Esophagus squamous epithelium (tissue), 5 donors: ENCODE measurements at regions not wholly inside any gene's neighbourhood (a gene's known extent, or its start where the extent isn't known, plus 50 kb on each side); places are given as distances from the start of the nearest gene placed in this dataset.
"Not testable (repeated sequence)": the region's sequence is repeated elsewhere in the genome, so short reads cannot be mapped to it uniquely, and the experiment has no call there.

Experiments used
- DNase-seq: peaks from one replicate; lab custom pipeline; 2025; lab: John Stamatoyannopoulos, UW
- H3K27ac ChIP-seq, 4 donors: fragments of 200-600 bp; sonication (generic); one replicate each; pipeline ENCODE4 v1.5.1; 2016 to 2019; ENCODE audit warnings: mild to moderate bottlenecking in 1 of 4
- H3K27me3 ChIP-seq, 4 donors: fragments of 200-600 bp; sonication (generic); 1 replicate in 3 of 4; 2 replicates in 1 of 4; pipeline versions ENCODE4 v1.5.1 to v1.6.0; 2017 to 2021; ENCODE audit warnings: antibody characterized with exemption in 1 of 4
- H3K36me3 ChIP-seq, 3 donors: fragments of 200-600 bp; sonication (generic); one replicate each; pipeline ENCODE4 v1.5.1; 2016 to 2019
- H3K4me1 ChIP-seq, 3 donors: fragments of 200-600 bp; sonication (generic); one replicate each; pipeline ENCODE4 v1.5.1; 2017 to 2019
- H3K4me3 ChIP-seq, 4 donors: fragments of 200-600 bp; sonication (generic); 1 replicate in 3 of 4; 2 replicates in 1 of 4; pipeline ENCODE4 v1.5.1; 2016 to 2019; ENCODE audit warnings: mild to moderate bottlenecking in 2 of 4, moderate library complexity in 1 of 4
- H3K9me3 ChIP-seq, 3 donors: fragments of 200-600 bp; sonication (generic); one replicate each; pipeline ENCODE4 v1.5.1; 2016 to 2019
- POLR2A ChIP-seq, 4 donors: fragments of 450-650 bp; IDR thresholded peaks; one replicate each; pipeline ENCODE4 v1.6.1; 2017; ENCODE audit warnings: antibody characterized with exemption in 4 of 4, mild to moderate bottlenecking in 4 of 4, moderate library complexity in 3 of 4
- WGBS, 2 donors: methylation state at CpG; one replicate each; pipeline ENCODE4 v1.1.5; 2018; 5-methylcytosine and 5-hydroxymethylcytosine counted together
- intact Hi-C: fragments of 100-400 bp; cut with DNase I; formaldehyde crosslinking; loops from one replicate; pipeline ENCODE4 v1.15.0; 2022
- TF ChIP-seq, protein P1 (sequence below), 6 experiments: fragments of 450-650 bp in 4 of 6; fragments of 200-600 bp in 2 of 6; sonication (generic) in 2 of 6; IDR thresholded peaks; one replicate each; pipeline ENCODE4 v1.5.1; 2016 to 2019; ENCODE audit warnings: antibody characterized with exemption in 6 of 6, mild to moderate bottlenecking in 4 of 6, moderate library complexity in 4 of 6
- donor health status: DM: yes; HTN: yes; CAD: no.

DNA sequence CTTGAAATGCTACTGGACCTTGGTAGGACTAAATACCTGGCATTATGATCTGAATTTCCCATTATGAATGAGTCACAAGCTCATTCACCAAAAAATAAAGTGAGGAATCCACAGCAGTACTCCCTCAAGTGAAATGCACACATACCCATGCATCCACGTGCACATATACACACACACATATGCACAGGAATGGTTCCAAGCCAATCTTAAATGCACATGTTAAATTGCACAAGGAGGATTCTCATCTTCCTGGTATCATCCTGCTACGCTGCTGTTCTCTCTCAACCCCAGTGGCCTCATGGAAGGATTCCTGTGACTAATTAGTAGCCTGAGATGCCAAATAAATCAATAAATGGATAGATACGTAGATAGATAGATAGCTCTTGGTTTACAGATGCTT, 132.1 kb upstream of the KLF12 start:
- Histone ChIP-seq H3K27me3 (no peaks in the 10 kb centered on the region), H3K27ac (no peak overlapping the region), H3K36me3 (no peaks in the 10 kb centered on the region), H3K4me1 (no peaks in the 10 kb centered on the region), H3K9me3 (peaks cover 0 to 11% (median 0%) of the 10 kb centered on the region in 3 donors), H3K4me3 (no peak overlapping the region)
- TF ChIP-seq, protein P1, sequence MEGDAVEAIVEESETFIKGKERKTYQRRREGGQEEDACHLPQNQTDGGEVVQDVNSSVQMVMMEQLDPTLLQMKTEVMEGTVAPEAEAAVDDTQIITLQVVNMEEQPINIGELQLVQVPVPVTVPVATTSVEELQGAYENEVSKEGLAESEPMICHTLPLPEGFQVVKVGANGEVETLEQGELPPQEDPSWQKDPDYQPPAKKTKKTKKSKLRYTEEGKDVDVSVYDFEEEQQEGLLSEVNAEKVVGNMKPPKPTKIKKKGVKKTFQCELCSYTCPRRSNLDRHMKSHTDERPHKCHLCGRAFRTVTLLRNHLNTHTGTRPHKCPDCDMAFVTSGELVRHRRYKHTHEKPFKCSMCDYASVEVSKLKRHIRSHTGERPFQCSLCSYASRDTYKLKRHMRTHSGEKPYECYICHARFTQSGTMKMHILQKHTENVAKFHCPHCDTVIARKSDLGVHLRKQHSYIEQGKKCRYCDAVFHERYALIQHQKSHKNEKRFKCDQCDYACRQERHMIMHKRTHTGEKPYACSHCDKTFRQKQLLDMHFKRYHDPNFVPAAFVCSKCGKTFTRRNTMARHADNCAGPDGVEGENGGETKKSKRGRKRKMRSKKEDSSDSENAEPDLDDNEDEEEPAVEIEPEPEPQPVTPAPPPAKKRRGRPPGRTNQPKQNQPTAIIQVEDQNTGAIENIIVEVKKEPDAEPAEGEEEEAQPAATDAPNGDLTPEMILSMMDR (IDR thresholded peaks at IDR 0.05), result no peak
- intact Hi-C loops, result no loop called here
- DNase-seq, result no peak
- 60 to 72% methylated on average over 3 of the region's 3 CpGs for WGBS, 2 donors

DNA sequence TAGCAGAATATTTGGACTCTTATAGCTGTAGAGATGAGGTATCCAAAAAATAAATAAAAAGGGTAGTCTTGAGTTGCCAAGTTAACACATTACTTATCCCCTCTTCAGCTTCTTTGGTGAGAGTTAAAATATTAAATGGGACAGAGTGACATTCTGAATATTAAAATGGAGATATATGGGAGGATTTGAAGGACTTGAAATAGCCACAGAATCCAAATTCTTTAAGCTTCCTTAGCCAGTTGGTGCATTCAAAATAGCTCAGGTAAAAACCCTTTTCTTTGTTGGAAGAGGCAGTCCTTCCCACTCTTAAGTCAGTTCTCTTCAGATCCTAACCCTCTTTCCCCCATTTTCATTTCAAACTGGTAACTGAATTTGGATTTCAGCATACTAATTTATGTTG, 130.1 kb upstream of the KLF12 start:
- H3K36me3 ChIP-seq, result no peaks in the 10 kb centered on the region
- peaks cover 0 to 5% (median 0%) of the 10 kb centered on the region in 3 donors for H3K9me3 ChIP-seq
- intact Hi-C loops, result no loop called here
- no peak overlapping the region for H3K4me3 ChIP-seq
- no peaks in the 10 kb centered on the region for H3K27me3 ChIP-seq
- TF ChIP-seq POLR2A (IDR thresholded peaks at IDR 0.05), result no peak
- TF ChIP-seq, protein P1 (IDR thresholded peaks at IDR 0.05), result no peak
- no peaks in the 10 kb centered on the region for H3K4me1 ChIP-seq
- DNase-seq, result no peak
- H3K27ac ChIP-seq, result no peak overlapping the region

DNA sequence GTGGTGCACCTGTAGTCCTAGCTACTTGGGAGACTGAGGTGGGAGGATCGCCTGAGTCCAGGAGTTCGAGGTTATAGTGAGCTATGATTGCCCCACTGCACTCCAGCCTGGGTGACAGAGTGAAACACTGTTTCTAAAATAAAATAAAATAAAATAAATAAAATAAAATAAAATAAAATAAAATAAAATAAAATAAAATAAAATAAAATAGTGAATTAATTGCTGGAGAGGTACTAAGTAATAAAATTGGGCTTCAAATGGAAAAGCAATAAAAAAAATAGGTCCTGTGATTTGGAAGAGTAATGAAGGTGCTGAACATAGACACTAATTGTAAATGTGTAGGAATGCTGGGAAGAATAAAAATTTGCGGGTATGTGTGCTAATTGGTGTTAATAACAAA, 126.2 kb upstream of the KLF12 start:
- WGBS, 2 donors, result 86 to 96% methylated on average over 3 of the region's 3 CpGs
- intact Hi-C loops, H3K4me3 ChIP-seq, H3K27ac ChIP-seq, H3K27me3 ChIP-seq, H3K4me1 ChIP-seq, H3K9me3 ChIP-seq, H3K36me3 ChIP-seq, DNase-seq: not testable (repeated sequence)

DNA sequence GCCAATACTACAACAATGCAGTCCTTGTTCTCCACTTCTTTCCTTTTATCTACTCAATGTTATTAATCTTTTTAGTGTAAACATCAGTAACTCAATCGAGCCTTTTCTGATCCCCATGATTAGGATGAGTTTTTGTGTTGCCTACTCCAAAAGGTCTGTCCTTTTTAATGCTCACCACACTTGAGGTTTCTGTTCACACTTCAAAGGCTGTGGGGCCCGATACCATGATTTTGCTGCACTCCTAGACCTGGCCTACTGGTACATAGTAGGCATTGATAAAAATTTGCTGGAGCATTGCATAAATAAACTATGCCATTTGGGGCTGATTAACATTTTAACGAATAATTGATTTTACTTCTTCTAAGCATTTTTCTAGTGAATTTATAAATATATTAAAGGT, 125.4 kb upstream of the KLF12 start:
- 51% methylated on average over 3 of the region's 3 CpGs for WGBS, 2 donors
- H3K36me3 ChIP-seq, result no peaks in the 10 kb centered on the region
- no peaks in the 10 kb centered on the region for H3K27me3 ChIP-seq
- no peak overlapping the region for H3K27ac ChIP-seq
- no peaks in the 10 kb centered on the region for H3K4me1 ChIP-seq
- no peak for DNase-seq
- intact Hi-C loops, result no loop called here
- peaks cover 0 to 5% (median 0%) of the 10 kb centered on the region in 3 donors for H3K9me3 ChIP-seq
- TF ChIP-seq POLR2A (IDR thresholded peaks at IDR 0.05), result no peak
- TF ChIP-seq, protein P1 (IDR thresholded peaks at IDR 0.05), result no peak
- H3K4me3 ChIP-seq, result no peak overlapping the region

DNA sequence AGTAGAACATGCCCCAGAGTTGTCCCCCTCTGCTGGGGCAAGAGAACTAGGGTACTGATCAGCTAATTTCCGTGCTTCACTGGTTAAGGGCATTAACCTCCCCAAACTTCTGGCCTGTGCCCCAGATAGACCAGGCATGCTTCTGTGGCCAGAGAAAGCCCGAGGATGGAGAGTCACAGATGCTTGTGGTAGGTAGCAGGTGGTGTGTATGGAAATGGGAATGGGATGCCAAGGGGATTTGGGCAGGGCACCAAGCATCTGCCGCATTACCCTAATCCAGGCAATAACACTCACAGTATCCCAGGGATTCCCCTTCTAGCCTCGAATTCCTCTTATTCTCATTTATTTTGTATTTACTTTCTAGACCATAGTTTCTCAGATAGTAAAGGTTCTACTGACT, 124.8 kb upstream of the KLF12 start:
- Histone ChIP-seq H3K4me1 (no peaks in the 10 kb centered on the region), H3K4me3 (no peak overlapping the region), H3K9me3 (no peaks in the 10 kb centered on the region), H3K27ac (no peak overlapping the region), H3K36me3 (no peaks in the 10 kb centered on the region), H3K27me3 (no peaks in the 10 kb centered on the region)
- WGBS, 2 donors, result 62% methylated on average over 2 to 4 of the region's 4 CpGs
- intact Hi-C loops, result no loop called here
- TF ChIP-seq, protein P1 (IDR thresholded peaks at IDR 0.05), result no peak
- TF ChIP-seq POLR2A (IDR thresholded peaks at IDR 0.05), result no peak
- DNase-seq, result no peak

DNA sequence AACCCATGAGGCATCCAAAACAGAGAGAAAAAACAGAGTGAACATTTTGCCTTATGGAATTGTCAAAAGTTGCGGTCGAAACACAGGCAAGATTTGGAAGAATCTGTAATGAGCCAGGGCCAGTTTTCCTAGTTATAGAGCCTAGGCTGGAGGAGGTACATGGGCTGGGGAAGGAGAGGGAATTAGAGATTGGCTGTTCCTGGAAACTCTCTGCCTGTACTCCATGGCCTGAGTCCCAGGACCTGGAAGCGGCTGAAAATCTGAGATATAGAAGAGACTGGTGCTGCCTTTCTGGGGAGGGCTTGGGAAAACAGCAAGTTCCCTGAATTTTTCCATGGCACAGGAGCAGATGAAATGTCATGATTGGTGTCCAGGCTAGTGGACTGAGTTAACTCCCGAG, 122.8 kb upstream of the KLF12 start:
- H3K4me3 ChIP-seq, result no peak overlapping the region
- intact Hi-C loops, result no loop called here
- H3K27ac ChIP-seq, result no peak overlapping the region
- TF ChIP-seq, protein P1 (IDR thresholded peaks at IDR 0.05), result no peak
- no peak for TF ChIP-seq POLR2A (IDR thresholded peaks at IDR 0.05)
- no peaks in the 10 kb centered on the region for H3K36me3 ChIP-seq
- no peaks in the 10 kb centered on the region for H3K27me3 ChIP-seq
- no peaks in the 10 kb centered on the region for H3K9me3 ChIP-seq
- H3K4me1 ChIP-seq, result no peaks in the 10 kb centered on the region
- no peak for DNase-seq
- WGBS, 2 donors, result 77 to 90% methylated on average over 4 of the region's 4 CpGs
